HG02798 (cell line): ENCODE measurements at regions not wholly inside any gene's neighbourhood (a gene's known extent, or its start where the extent isn't known, plus 50 kb on each side); places are given as distances from the start of the nearest gene placed in this dataset.
"Not testable (repeated sequence)": the region's sequence is repeated elsewhere in the genome, so short reads cannot be mapped to it uniquely, and the experiment has no call there.

Source experiments
- ATAC-seq: cut with Tn5 transposase; IDR thresholded peaks from one replicate; pipeline ENCODE4 v1.9.1; 2021; ENCODE audit warnings: mild to moderate bottlenecking; ENCODE audit not compliant: unreplicated experiment, poor library complexity

- no peak for ATAC-seq
Measured at GRCh38 chr3:75303741-75304140, 360.4 kb upstream of the FRG2C start.

GRCh38 chr3:75305901-75306300, 358.2 kb upstream of the FRG2C start:
- no peak for ATAC-seq

- not testable (repeated sequence) for ATAC-seq
Measured at GRCh38 chr3:75311306-75311705, 352.8 kb upstream of the FRG2C start.

GRCh38 chr3:75312469-75312868, 351.7 kb upstream of the FRG2C start:
- ATAC-seq: not testable (repeated sequence)

GRCh38 chr3:75319776-75320175, 344.4 kb upstream of the FRG2C start:
- not testable (repeated sequence) for ATAC-seq

GRCh38 chr3:75320369-75320768, 343.8 kb upstream of the FRG2C start:
- no peak for ATAC-seq

- no peak for ATAC-seq
Measured at GRCh38 chr3:75321060-75321459, 343.1 kb upstream of the FRG2C start.

GRCh38 chr3:75323936-75324335, 340.2 kb upstream of the FRG2C start:
- ATAC-seq: not testable (repeated sequence)

GRCh38 chr3:75325716-75326115, 338.4 kb upstream of the FRG2C start:
- ATAC-seq: no peak

- ATAC-seq: no peak
Measured at GRCh38 chr3:75327453-75327852, 336.7 kb upstream of the FRG2C start.

- ATAC-seq: no peak
Measured at GRCh38 chr3:75329476-75330097, 334.5 kb upstream of the FRG2C start.

- not testable (repeated sequence) for ATAC-seq
Measured at GRCh38 chr3:75330446-75330845, 333.7 kb upstream of the FRG2C start.

GRCh38 chr3:75332090-75332489, 332.0 kb upstream of the FRG2C start:
- ATAC-seq: not testable (repeated sequence)

GRCh38 chr3:75332794-75333193, 331.3 kb upstream of the FRG2C start:
- no peak for ATAC-seq

GRCh38 chr3:75334299-75334698, 329.8 kb upstream of the FRG2C start:
- ATAC-seq: no peak

GRCh38 chr3:75337226-75337900, 326.8 kb upstream of the FRG2C start:
- ATAC-seq: no peak

- no peak for ATAC-seq
Measured at GRCh38 chr3:75338342-75338741, 325.8 kb upstream of the FRG2C start.

GRCh38 chr3:75341324-75342067, 322.6 kb upstream of the FRG2C start:
- no peak for ATAC-seq

GRCh38 chr3:75342425-75342824, 321.7 kb upstream of the FRG2C start:
- ATAC-seq: no peak

- not testable (repeated sequence) for ATAC-seq
Measured at GRCh38 chr3:75350536-75350935, 313.6 kb upstream of the FRG2C start.

GRCh38 chr3:75362086-75362784, 301.9 kb upstream of the FRG2C start:
- not testable (repeated sequence) for ATAC-seq
